Liver (tissue), 8 donors: ENCODE measurements at regions not wholly inside any gene's neighbourhood (a gene's known extent, or its start where the extent isn't known, plus 50 kb on each side); places are given as distances from the start of the nearest gene placed in this dataset.

ENCODE experiments used
- DNase-seq: peaks from one replicate; pipeline ENCODE4 v3.0.0-alpha.2; 2017; ENCODE audit warnings: low spot score
- H3K27ac ChIP-seq, 2 donors: one replicate each; pipeline ENCODE4 v1.7.0; 2013; ENCODE audit warnings: inconsistent platforms in 2 of 2, low read length in 2 of 2, control low read depth in 1 of 2, low read depth in 1 of 2, mild to moderate bottlenecking in 1 of 2
- H3K27me3 ChIP-seq, 4 donors: one replicate each; pipeline versions ENCODE4 v1.6.1 to v1.7.0; 2013; ENCODE audit warnings: low read length in 3 of 4, inconsistent platforms in 1 of 4, mild to moderate bottlenecking in 1 of 4, moderate library complexity in 1 of 4; ENCODE audit not compliant: control insufficient read depth in 4 of 4, insufficient read depth in 4 of 4
- H3K36me3 ChIP-seq, 4 donors: one replicate each; pipeline versions ENCODE4 v1.6.1 to v1.7.0; 2013; ENCODE audit warnings: low read length in 3 of 4, mild to moderate bottlenecking in 3 of 4, low read depth in 1 of 4, moderate library complexity in 1 of 4; ENCODE audit not compliant: control insufficient read depth in 4 of 4, insufficient read depth in 3 of 4
- H3K4me1 ChIP-seq, 4 donors: one replicate each; pipeline versions ENCODE4 v1.6.1 to v1.7.0; 2013; ENCODE audit warnings: low read length in 3 of 4, mild to moderate bottlenecking in 3 of 4, moderate library complexity in 1 of 4; ENCODE audit not compliant: control insufficient read depth in 4 of 4, insufficient read depth in 4 of 4
- H3K4me3 ChIP-seq, 3 donors: one replicate each; pipeline versions ENCODE4 v1.6.1 to v1.7.0; 2013; ENCODE audit warnings: low read length in 3 of 3, control low read depth in 1 of 3, low read depth in 1 of 3, mild to moderate bottlenecking in 1 of 3
- H3K9ac ChIP-seq, 2 donors: one replicate each; pipeline ENCODE4 v1.7.0; 2013; ENCODE audit warnings: low read length in 2 of 2, mild to moderate bottlenecking in 2 of 2, moderate library complexity in 2 of 2, control low read depth in 1 of 2, low read depth in 1 of 2
- H3K9me3 ChIP-seq, 4 donors: one replicate each; pipeline versions ENCODE4 v1.6.1 to v1.7.0; 2013; ENCODE audit warnings: low read length in 3 of 4; ENCODE audit not compliant: control insufficient read depth in 4 of 4
- ATF3 ChIP-seq: IDR thresholded peaks from 2 replicates; pipeline ENCODE4 v1.6.1; 2016; ENCODE audit warnings: antibody characterized with exemption
- CTCF ChIP-seq: fragments of 150-350 bp; IDR thresholded peaks from 2 replicates; pipeline ENCODE4 v1.5.1; 2017; ENCODE audit warnings: improper control_type of control experiment, low read depth, low read length; ENCODE audit not compliant: missing input control
- FOXA1 ChIP-seq: IDR thresholded peaks from 2 replicates; pipeline ENCODE4 v1.6.1; 2016; ENCODE audit warnings: antibody characterized with exemption
- FOXA2 ChIP-seq: IDR thresholded peaks from 2 replicates; pipeline ENCODE4 v1.6.1; 2016; ENCODE audit warnings: antibody characterized with exemption
- GABPA ChIP-seq, 2 donors: IDR thresholded peaks in 1 of 2; conservative IDR thresholded peaks in 1 of 2; 2 replicates each; pipeline ENCODE4 v1.6.1; 2016; ENCODE audit warnings: antibody characterized with exemption in 2 of 2, mild to moderate bottlenecking in 1 of 2, moderate library complexity in 1 of 2
- HNF4G ChIP-seq: IDR thresholded peaks from 2 replicates; pipeline ENCODE4 v1.6.1; 2016; ENCODE audit warnings: antibody characterized with exemption
- JUND ChIP-seq, 2 donors: IDR thresholded peaks; 2 replicates each; pipeline ENCODE4 v1.6.1; 2016; ENCODE audit warnings: antibody characterized with exemption in 2 of 2
- MAX ChIP-seq: IDR thresholded peaks from 2 replicates; pipeline ENCODE4 v1.6.1; 2016; ENCODE audit warnings: antibody characterized with exemption
- REST ChIP-seq: IDR thresholded peaks from 2 replicates; pipeline ENCODE4 v1.6.1; 2016; ENCODE audit warnings: antibody characterized with exemption, mild to moderate bottlenecking
- RXRA ChIP-seq, 2 donors: IDR thresholded peaks; 2 replicates each; pipeline ENCODE4 v1.6.1; 2017 to 2018; ENCODE audit warnings: antibody characterized with exemption in 2 of 2, mild to moderate bottlenecking in 1 of 2
- SP1 ChIP-seq: IDR thresholded peaks from 2 replicates; pipeline ENCODE4 v1.6.1; 2018; ENCODE audit warnings: antibody characterized with exemption, mild to moderate bottlenecking
- YY1 ChIP-seq: IDR thresholded peaks from 2 replicates; pipeline ENCODE4 v1.6.1; 2016; ENCODE audit warnings: antibody characterized with exemption, mild to moderate bottlenecking
- WGBS: extraction: QIAGEN DNeasy Blood & Tissue Kit; methylation state at CpG from one replicate; pipeline ENCODE4 v1.1.7; 2013; 5-methylcytosine and 5-hydroxymethylcytosine counted together
- TF ChIP-seq, protein P1 (sequence below): IDR thresholded peaks from 2 replicates; pipeline ENCODE4 v1.6.1; 2016; ENCODE audit warnings: antibody characterized with exemption
- donor health status: healthy.
- donor health status: healthy.
- donor health status: healthy.
- donor health status: healthy.
- donor health status: healthy.

DNA sequence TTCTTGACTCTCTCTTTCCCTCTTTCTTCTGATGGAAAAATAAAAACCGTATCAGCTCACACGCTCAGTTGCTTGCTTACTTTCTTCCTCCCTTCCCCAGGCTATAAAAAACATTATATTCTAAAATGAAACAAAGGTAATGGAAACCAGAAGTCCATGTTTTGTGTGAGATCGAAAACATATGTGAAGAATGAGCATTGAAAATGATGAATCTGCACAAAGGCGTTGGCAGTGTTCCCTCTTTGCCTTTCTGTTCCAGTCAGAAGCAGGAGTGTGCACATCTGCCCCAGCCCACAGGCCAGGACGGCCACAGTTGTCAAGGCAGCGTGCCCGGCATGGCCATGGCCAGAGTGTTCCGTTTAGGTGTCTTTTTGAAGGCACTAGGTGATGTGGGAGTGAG is 185.3 kb upstream of the USP24 start:
- no peaks in the 10 kb centered on the region for H3K36me3 ChIP-seq

GRCh38 chr1:55399346-55399745 is 184.2 kb upstream of the USP24 start:
- Histone ChIP-seq H3K4me3 (no peak overlapping the region), H3K9me3 (no peaks in the 10 kb centered on the region), H3K27me3 (no peaks in the 10 kb centered on the region), H3K27ac (no peak overlapping the region), H3K4me1 (no peaks in the 10 kb centered on the region), H3K36me3 (no peaks in the 10 kb centered on the region), H3K9ac (no peak overlapping the region)
- DNase-seq = no peak
- 83% methylated on average over 5 of the region's 5 CpGs for WGBS
- TF ChIP-seq GABPA (IDR thresholded peaks at IDR 0.05 in 1 of 2, conservative IDR thresholded peaks at IDR 0.05 in 1 of 2) (no peak), RXRA (IDR thresholded peaks at IDR 0.05) (no peak), REST (no peak)

More for the DNA sequence above, 185.3 kb upstream of the USP24 start:
- no peak overlapping the region for H3K27ac ChIP-seq
- DNase-seq = no peak
- no peaks in the 10 kb centered on the region for H3K27me3 ChIP-seq
- no peak overlapping the region for H3K4me3 ChIP-seq
- H3K9ac ChIP-seq = no peak overlapping the region
- 78% methylated on average over 8 of the region's 8 CpGs for WGBS
- no peaks in the 10 kb centered on the region for H3K4me1 ChIP-seq
- no peaks in the 10 kb centered on the region for H3K9me3 ChIP-seq
- TF ChIP-seq JUND (IDR thresholded peaks at IDR 0.05) = no peak
- TF ChIP-seq HNF4G = no peak
- TF ChIP-seq FOXA1 = no peak
- TF ChIP-seq SP1 = no peak
- no peak for TF ChIP-seq CTCF

- Histone ChIP-seq H3K4me1 (no peaks in the 10 kb centered on the region), H3K36me3 (no peaks in the 10 kb centered on the region), H3K9ac (no peak overlapping the region), H3K27ac (no peak overlapping the region), H3K9me3 (no peaks in the 10 kb centered on the region), H3K4me3 (no peak overlapping the region), H3K27me3 (no peaks in the 10 kb centered on the region)
- 73% methylated on average over 5 of the region's 5 CpGs for WGBS
- DNase-seq = no peak
- no peak for TF ChIP-seq CTCF
- TF ChIP-seq MAX = no peak
- TF ChIP-seq HNF4G = no peak
- no peak for TF ChIP-seq ATF3
- no peak for TF ChIP-seq REST
- TF ChIP-seq, protein P1, sequence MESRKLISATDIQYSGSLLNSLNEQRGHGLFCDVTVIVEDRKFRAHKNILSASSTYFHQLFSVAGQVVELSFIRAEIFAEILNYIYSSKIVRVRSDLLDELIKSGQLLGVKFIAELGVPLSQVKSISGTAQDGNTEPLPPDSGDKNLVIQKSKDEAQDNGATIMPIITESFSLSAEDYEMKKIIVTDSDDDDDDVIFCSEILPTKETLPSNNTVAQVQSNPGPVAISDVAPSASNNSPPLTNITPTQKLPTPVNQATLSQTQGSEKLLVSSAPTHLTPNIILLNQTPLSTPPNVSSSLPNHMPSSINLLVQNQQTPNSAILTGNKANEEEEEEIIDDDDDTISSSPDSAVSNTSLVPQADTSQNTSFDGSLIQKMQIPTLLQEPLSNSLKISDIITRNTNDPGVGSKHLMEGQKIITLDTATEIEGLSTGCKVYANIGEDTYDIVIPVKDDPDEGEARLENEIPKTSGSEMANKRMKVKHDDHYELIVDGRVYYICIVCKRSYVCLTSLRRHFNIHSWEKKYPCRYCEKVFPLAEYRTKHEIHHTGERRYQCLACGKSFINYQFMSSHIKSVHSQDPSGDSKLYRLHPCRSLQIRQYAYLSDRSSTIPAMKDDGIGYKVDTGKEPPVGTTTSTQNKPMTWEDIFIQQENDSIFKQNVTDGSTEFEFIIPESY = no peak
- TF ChIP-seq YY1 = no peak
- no peak for TF ChIP-seq JUND (IDR thresholded peaks at IDR 0.05)
- no peak for TF ChIP-seq FOXA2
Measured at GRCh38 chr1:55396381-55396891, 181.3 kb upstream of the USP24 start.
